ENCODE measurements at regions not wholly inside any gene's neighbourhood (a gene's known extent, or its start where the extent isn't known, plus 50 kb on each side); places are given as distances from the start of the nearest gene placed in this dataset.

DNA sequence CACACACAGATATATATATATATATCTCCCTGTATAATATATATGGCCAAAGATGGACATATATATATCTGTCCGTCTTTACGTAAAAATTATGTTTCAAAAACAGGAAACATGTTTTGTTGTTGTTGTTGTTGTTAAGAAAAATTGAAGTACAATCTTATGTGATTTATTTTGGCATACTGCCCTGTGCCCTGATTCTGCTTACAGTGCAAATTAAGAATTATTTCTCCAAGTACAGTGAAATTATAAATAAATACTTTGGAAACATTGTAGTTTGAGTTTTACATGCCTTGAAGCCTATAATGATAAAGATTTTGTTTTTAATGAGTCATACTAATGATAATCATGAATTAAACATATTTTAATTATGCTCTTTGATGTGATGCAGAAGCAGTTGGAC lies 994.9 kb downstream of the DIPK2A start:
- TF ChIP-seq ZNF274 (IDR thresholded peaks at IDR 0.05; ENCODE audit: low read depth, low read length), result no peak
- TF ChIP-seq YY1 (IDR thresholded peaks at IDR 0.05; ENCODE audit: insufficient read depth, insufficient read length), result no peak

Measured in NT2/D1 (cell line).